Peyer's patch (tissue), 4 donors: ENCODE measurements at regions not wholly inside any gene's neighbourhood (a gene's known extent, or its start where the extent isn't known, plus 50 kb on each side); places are given as distances from the start of the nearest gene placed in this dataset.

Experiments
- CTCF ChIP-seq, 6 experiments: fragments of 450-650 bp in 4 of 6; fragments of 200-600 bp in 2 of 6; sonication (generic) in 1 of 6; IDR thresholded peaks; one replicate each; pipeline ENCODE4 v1.5.1; 2017 to 2019; ENCODE audit warnings: antibody characterized with exemption in 6 of 6, mild to moderate bottlenecking in 3 of 6, moderate library complexity in 1 of 6
- POLR2A ChIP-seq, 2 donors: fragments of 450-650 bp; IDR thresholded peaks; one replicate each; pipeline ENCODE4 v1.5.1; 2017; ENCODE audit warnings: antibody characterized with exemption in 2 of 2, mild to moderate bottlenecking in 2 of 2, moderate library complexity in 2 of 2

GRCh38 chr4:119774840-119775239 lies 146.2 kb upstream of the PDE5A start:
- no peak for TF ChIP-seq CTCF (IDR thresholded peaks at IDR 0.05)
- no peak for TF ChIP-seq POLR2A (IDR thresholded peaks at IDR 0.05)
